ENCODE measurements at regions not wholly inside any gene's neighbourhood (a gene's known extent, or its start where the extent isn't known, plus 50 kb on each side); places are given as distances from the start of the nearest gene placed in this dataset.
"Not testable (repeated sequence)": the region's sequence is repeated elsewhere in the genome, so short reads cannot be mapped to it uniquely, and the experiment has no call there.

- DNase-seq (ENCODE audit: insufficient read length, low spot score) (no peak), FAIRE-seq (no peak)
- no peak for TF ChIP-seq POLR2A (IDR thresholded peaks at IDR 0.05; ENCODE audit: low read depth, low read length)
- no peak for TF ChIP-seq TAF1 (IDR thresholded peaks at IDR 0.05; ENCODE audit: low read depth, low read length)
- no peak for TF ChIP-seq POU2F2 (IDR thresholded peaks at IDR 0.05; ENCODE audit: low read depth, low read length)
- TF ChIP-seq SPI1 (IDR thresholded peaks at IDR 0.05; ENCODE audit: low read depth, low read length), result no peak
- TF ChIP-seq PAX5 (IDR thresholded peaks at IDR 0.05; ENCODE audit: insufficient read depth, low read length, severe bottlenecking), result no peak
- TF ChIP-seq POLR2AphosphoS5 (IDR thresholded peaks at IDR 0.05; ENCODE audit: low read depth, low read length), result no peak
These were observed 255.5 kb downstream of the CDK5RAP2 start for GRCh38 chr9:120324461-120324860.

GRCh38 chr9:120323125-120323524, 256.8 kb downstream of the CDK5RAP2 start:
- DNase-seq (ENCODE audit: insufficient read length, low spot score) (no peak), FAIRE-seq (no peak)
- TF ChIP-seq SPI1 (IDR thresholded peaks at IDR 0.05; ENCODE audit: low read depth, low read length) (no peak), POLR2A (IDR thresholded peaks at IDR 0.05; ENCODE audit: low read depth, low read length) (no peak), TAF1 (IDR thresholded peaks at IDR 0.05; ENCODE audit: low read depth, low read length) (no peak), POU2F2 (IDR thresholded peaks at IDR 0.05; ENCODE audit: low read depth, low read length) (no peak), POLR2AphosphoS5 (IDR thresholded peaks at IDR 0.05; ENCODE audit: low read depth, low read length) (no peak), PAX5 (IDR thresholded peaks at IDR 0.05; ENCODE audit: insufficient read depth, low read length, severe bottlenecking) (no peak)

GRCh38 chr9:120319452-120319851, 260.5 kb downstream of the CDK5RAP2 start:
- FAIRE-seq (no peak), DNase-seq (ENCODE audit: insufficient read length, low spot score) (no peak)
- TF ChIP-seq SPI1 (IDR thresholded peaks at IDR 0.05; ENCODE audit: low read depth, low read length), result no peak
- no peak for TF ChIP-seq POLR2AphosphoS5 (IDR thresholded peaks at IDR 0.05; ENCODE audit: low read depth, low read length)

DNA sequence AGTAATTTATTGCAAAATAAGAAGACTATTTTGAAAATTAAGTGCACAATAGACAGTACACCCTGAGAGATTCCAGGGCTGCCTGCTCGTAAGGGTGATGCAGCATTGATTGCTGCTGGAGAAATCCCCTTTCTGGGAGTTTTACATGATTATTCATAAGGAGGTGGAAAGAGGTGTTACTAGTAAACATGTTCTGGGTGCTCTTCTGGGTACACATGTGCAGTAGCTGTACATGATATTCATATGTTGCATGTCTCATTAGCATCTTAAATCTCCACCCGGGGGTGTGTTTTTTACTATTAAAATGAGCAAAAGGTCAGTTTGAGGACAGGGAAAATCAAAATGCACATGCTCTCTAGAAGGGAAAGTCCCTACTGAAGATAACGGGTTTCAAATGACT, 264.8 kb downstream of the CDK5RAP2 start:
- DNase-seq (ENCODE audit: insufficient read length, low spot score) (no peak), FAIRE-seq (no peak)
- no peak for TF ChIP-seq POU2F2 (IDR thresholded peaks at IDR 0.05; ENCODE audit: low read depth, low read length)
- TF ChIP-seq PAX5 (IDR thresholded peaks at IDR 0.05; ENCODE audit: insufficient read depth, low read length, severe bottlenecking), result no peak
- no peak for TF ChIP-seq TAF1 (IDR thresholded peaks at IDR 0.05; ENCODE audit: low read depth, low read length)
- TF ChIP-seq SPI1 (IDR thresholded peaks at IDR 0.05; ENCODE audit: low read depth, low read length), result no peak
- no peak for TF ChIP-seq POLR2AphosphoS5 (IDR thresholded peaks at IDR 0.05; ENCODE audit: low read depth, low read length)
- no peak for TF ChIP-seq POLR2A (IDR thresholded peaks at IDR 0.05; ENCODE audit: low read depth, low read length)

DNA sequence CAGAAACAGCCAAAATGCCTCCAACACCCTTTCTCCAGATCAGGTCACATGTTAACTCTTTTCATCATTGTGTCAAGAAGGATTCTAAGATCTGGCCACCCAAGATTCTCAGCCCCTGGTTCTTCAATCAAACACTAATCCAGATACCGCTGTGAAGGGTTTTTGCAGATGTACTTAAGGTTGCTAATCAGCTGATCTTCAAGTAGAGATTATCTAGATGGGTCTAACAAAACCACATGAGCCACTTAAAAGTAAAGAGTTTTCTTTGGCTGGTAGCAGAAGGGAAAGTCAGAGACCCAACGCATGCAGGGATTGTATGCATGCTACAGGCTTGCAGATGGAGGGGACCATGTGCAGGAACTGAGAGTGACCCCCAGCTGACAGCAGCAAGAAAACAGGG, 267.9 kb downstream of the CDK5RAP2 start:
- FAIRE-seq (no peak), DNase-seq (ENCODE audit: insufficient read length, low spot score) (no peak)
- TF ChIP-seq POU2F2 (IDR thresholded peaks at IDR 0.05; ENCODE audit: low read depth, low read length), result no peak
- no peak for TF ChIP-seq PAX5 (IDR thresholded peaks at IDR 0.05; ENCODE audit: insufficient read depth, low read length, severe bottlenecking)
- no peak for TF ChIP-seq POLR2A (IDR thresholded peaks at IDR 0.05; ENCODE audit: low read depth, low read length)
- TF ChIP-seq TAF1 (IDR thresholded peaks at IDR 0.05; ENCODE audit: low read depth, low read length), result no peak
- no peak for TF ChIP-seq POLR2AphosphoS5 (IDR thresholded peaks at IDR 0.05; ENCODE audit: low read depth, low read length)
- TF ChIP-seq SPI1 (IDR thresholded peaks at IDR 0.05; ENCODE audit: low read depth, low read length), result no peak

DNA sequence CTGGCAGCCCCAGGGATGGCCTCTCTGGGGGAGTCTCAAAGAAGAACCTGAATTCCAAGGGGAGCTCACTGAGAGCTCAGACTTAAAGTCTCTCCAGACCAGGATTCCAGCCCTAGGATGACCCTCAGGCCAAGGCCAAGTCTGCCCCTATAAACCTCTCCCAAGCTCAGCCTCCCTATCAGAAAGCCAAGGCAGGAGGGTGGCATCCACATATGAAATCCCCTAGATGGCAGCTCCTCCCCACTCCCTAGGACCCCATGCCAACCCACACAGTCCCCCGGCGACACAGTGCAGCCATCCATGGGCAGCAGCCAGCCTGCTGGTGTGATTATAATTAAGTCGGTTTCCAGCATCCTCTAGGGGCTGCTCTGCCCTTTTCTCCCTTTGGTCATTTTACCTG, 269.9 kb downstream of the CDK5RAP2 start:
- FAIRE-seq, result no peak
- no peak for TF ChIP-seq POU2F2 (IDR thresholded peaks at IDR 0.05; ENCODE audit: low read depth, low read length)
- DNase-seq (ENCODE audit: insufficient read length, low spot score), result no peak

DNA sequence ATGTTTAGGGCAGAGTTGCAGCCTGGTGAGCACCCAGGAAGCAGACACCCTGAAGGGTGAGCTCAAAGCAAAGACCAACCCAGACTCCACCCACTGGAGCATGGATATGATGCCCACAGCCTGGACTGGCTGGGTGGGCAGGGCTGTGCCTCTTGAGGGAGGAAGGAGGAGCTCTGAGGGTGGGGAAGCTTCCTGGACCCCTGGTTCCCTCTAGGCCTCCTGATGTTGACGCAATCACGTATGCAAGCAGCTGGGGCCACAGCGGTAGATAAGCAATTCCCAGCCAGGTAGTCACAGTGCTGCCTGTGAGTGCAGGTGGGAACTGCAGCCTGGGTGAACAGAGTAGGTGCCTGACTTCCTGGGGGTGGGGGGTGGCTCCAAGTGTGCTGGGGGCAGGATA, 271.5 kb downstream of the CDK5RAP2 start:
- TF ChIP-seq POU2F2 (IDR thresholded peaks at IDR 0.05; ENCODE audit: low read depth, low read length) (no peak), TAF1 (IDR thresholded peaks at IDR 0.05; ENCODE audit: low read depth, low read length) (no peak), POLR2A (IDR thresholded peaks at IDR 0.05; ENCODE audit: low read depth, low read length) (no peak), POLR2AphosphoS5 (IDR thresholded peaks at IDR 0.05; ENCODE audit: low read depth, low read length) (no peak), SPI1 (IDR thresholded peaks at IDR 0.05; ENCODE audit: low read depth, low read length) (no peak), PAX5 (IDR thresholded peaks at IDR 0.05; ENCODE audit: insufficient read depth, low read length, severe bottlenecking) (no peak)
- FAIRE-seq, result no peak
- DNase-seq (ENCODE audit: insufficient read length, low spot score), result no peak

GRCh38 chr9:120307599-120307998, 272.4 kb downstream of the CDK5RAP2 start:
- TF ChIP-seq POLR2A (IDR thresholded peaks at IDR 0.05; ENCODE audit: low read depth, low read length), result no peak
- no peak for TF ChIP-seq POLR2AphosphoS5 (IDR thresholded peaks at IDR 0.05; ENCODE audit: low read depth, low read length)
- no peak for TF ChIP-seq POU2F2 (IDR thresholded peaks at IDR 0.05; ENCODE audit: low read depth, low read length)
- TF ChIP-seq PAX5 (IDR thresholded peaks at IDR 0.05; ENCODE audit: insufficient read depth, low read length, severe bottlenecking), result no peak
- no peak for TF ChIP-seq SPI1 (IDR thresholded peaks at IDR 0.05; ENCODE audit: low read depth, low read length)
- DNase-seq (ENCODE audit: insufficient read length, low spot score), result no peak
- FAIRE-seq, result no peak

DNA sequence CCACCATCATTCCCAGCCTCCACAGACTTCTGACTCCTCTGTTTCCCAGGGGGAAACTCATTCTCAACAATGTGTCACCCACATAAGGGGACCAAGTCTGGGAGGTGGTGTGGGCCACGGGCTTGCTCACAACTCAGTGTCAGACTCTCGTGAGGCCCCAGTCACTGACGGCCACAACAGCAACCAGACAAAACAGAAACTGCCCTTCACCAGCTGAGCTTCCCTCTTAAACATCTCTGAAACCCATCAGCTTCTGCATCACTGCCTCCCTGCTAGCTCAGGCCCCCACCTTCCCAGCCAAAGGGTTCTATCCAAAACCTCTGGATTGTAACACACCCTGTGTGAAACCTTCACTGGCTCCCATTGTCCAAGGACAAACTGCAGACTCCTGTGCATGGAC, 273.4 kb downstream of the CDK5RAP2 start:
- DNase-seq (ENCODE audit: insufficient read length, low spot score) (no peak), FAIRE-seq (no peak)
- TF ChIP-seq POLR2A (IDR thresholded peaks at IDR 0.05; ENCODE audit: low read depth, low read length) (no peak), POLR2AphosphoS5 (IDR thresholded peaks at IDR 0.05; ENCODE audit: low read depth, low read length) (no peak), TAF1 (IDR thresholded peaks at IDR 0.05; ENCODE audit: low read depth, low read length) (no peak), PAX5 (IDR thresholded peaks at IDR 0.05; ENCODE audit: insufficient read depth, low read length, severe bottlenecking) (no peak), POU2F2 (IDR thresholded peaks at IDR 0.05; ENCODE audit: low read depth, low read length) (no peak), SPI1 (IDR thresholded peaks at IDR 0.05; ENCODE audit: low read depth, low read length) (no peak)

- TF ChIP-seq POLR2A (IDR thresholded peaks at IDR 0.05; ENCODE audit: low read depth, low read length) (no peak), POLR2AphosphoS5 (IDR thresholded peaks at IDR 0.05; ENCODE audit: low read depth, low read length) (no peak), TAF1 (IDR thresholded peaks at IDR 0.05; ENCODE audit: low read depth, low read length) (no peak)
- no peak for FAIRE-seq
- DNase-seq (ENCODE audit: insufficient read length, low spot score), result no peak
These were observed 273.9 kb downstream of the CDK5RAP2 start for GRCh38 chr9:120306088-120306487.

GRCh38 chr9:120304896-120305295, 275.1 kb downstream of the CDK5RAP2 start:
- DNase-seq (ENCODE audit: insufficient read length, low spot score); FAIRE-seq: not testable (repeated sequence)

Measured in GM12891 (cell line).